CD4-positive, alpha-beta T cell (primary cell): ENCODE measurements at regions not wholly inside any gene's neighbourhood (a gene's known extent, or its start where the extent isn't known, plus 50 kb on each side); places are given as distances from the start of the nearest gene placed in this dataset.

Source experiments
- ATAC-seq: fragments of 200-7000 bp; cut with Tn5 transposase; one replicate; pipeline ENCODE4 v1.10.0; 2022; ENCODE audit warnings: mild to moderate bottlenecking; ENCODE audit not compliant: poor library complexity
- CTCF ChIA-PET: fragments of 350-600 bp; sonication (Branson Sonifier 250); formaldehyde crosslinking; loops from one replicate; lab custom pipeline; 2021; ENCODE audit warnings: antibody characterized with exemption, inconsistent platforms; lab: Charles Lee
- POLR2A ChIA-PET: fragments of 350-600 bp; sonication (Branson Sonifier 250); formaldehyde crosslinking; loops from one replicate; lab custom pipeline; 2021; ENCODE audit warnings: antibody characterized with exemption, inconsistent platforms; lab: Charles Lee
- DNase-seq, 14 experiments: peaks; one replicate each; pipeline ENCODE4 v3.0.0-alpha.2; 2013 to 2020; ENCODE audit warnings: mixed read lengths in 2 of 14
- H3K27ac ChIP-seq, 2 donors: one replicate each; pipeline versions ENCODE4 v1.5.1 to v1.7.0; 2013; ENCODE audit warnings: low read length in 2 of 2, low read depth in 1 of 2, mild to moderate bottlenecking in 1 of 2
- H3K27me3 ChIP-seq, 2 experiments: 1 replicate in 1 of 2; 2 replicates in 1 of 2; pipeline versions ENCODE4 v1.6.1 to v1.7.0; 2013; ENCODE audit warnings: low read length in 2 of 2, control low read depth in 1 of 2, mild to moderate bottlenecking in 1 of 2, moderate library complexity in 1 of 2; ENCODE audit not compliant: insufficient read depth in 2 of 2, control insufficient read depth in 1 of 2
- H3K36me3 ChIP-seq: one replicate; pipeline ENCODE4 v1.6.1; 2013; ENCODE audit warnings: low read length, control low read depth; ENCODE audit not compliant: insufficient read depth
- H3K4me1 ChIP-seq: one replicate; pipeline ENCODE4 v1.6.1; 2013; ENCODE audit warnings: low read length, control low read depth; ENCODE audit not compliant: insufficient read depth
- H3K4me3 ChIP-seq: one replicate; pipeline ENCODE4 v1.5.1; 2013; ENCODE audit warnings: mild to moderate bottlenecking, low read length, moderate library complexity
- H3K9me3 ChIP-seq, 2 experiments: 1 replicate in 1 of 2; 2 replicates in 1 of 2; pipeline versions ENCODE4 v1.6.1 to v1.7.0; 2013; ENCODE audit warnings: low read length in 2 of 2, mild to moderate bottlenecking in 2 of 2, control low read depth in 1 of 2, moderate library complexity in 1 of 2; ENCODE audit not compliant: control insufficient read depth in 1 of 2, insufficient read depth in 1 of 2
- H3K27ac Mint-ChIP-seq: one replicate; pipeline ENCODE4 v1.8.0; 2020; ENCODE audit warnings: mixed read lengths
- H3K27me3 Mint-ChIP-seq: one replicate; pipeline ENCODE4 v1.8.0; 2021; ENCODE audit warnings: mixed read lengths
- H3K36me3 Mint-ChIP-seq: one replicate; pipeline ENCODE4 v1.8.0; 2021; ENCODE audit warnings: low read depth, mixed read lengths
- H3K4me1 Mint-ChIP-seq: one replicate; pipeline ENCODE4 v1.8.0; 2021; ENCODE audit warnings: low read depth, mixed read lengths
- H3K4me3 Mint-ChIP-seq: one replicate; pipeline ENCODE4 v1.8.0; 2020; ENCODE audit warnings: mild to moderate bottlenecking, mixed read lengths
- H3K9me3 Mint-ChIP-seq: one replicate; pipeline ENCODE4 v1.8.0; 2020; ENCODE audit warnings: mixed read lengths
- CTCF ChIP-seq: fragments of 200-600 bp; IDR thresholded peaks from one replicate; pipeline ENCODE4 v1.8.0; 2022; ENCODE audit warnings: antibody characterized with exemption, mild to moderate bottlenecking
- intact Hi-C, 2 experiments: fragments of 100-400 bp; cut with DNase I in 1 of 2; cut with micrococcal nuclease in 1 of 2; formaldehyde crosslinking; loops; one replicate each; pipeline versions ENCODE4 v1.15.1 to v1.9.0; 2023 to 2025; cut with DNase I, micrococcal nuclease

GRCh38 chr3:72361990-72362389, 486.3 kb downstream of the SHQ1 start:
- Mint-ChIP-seq H3K27me3 (no peaks in the 10 kb centered on the region), H3K36me3 (no peaks in the 10 kb centered on the region), H3K4me3 (no peak overlapping the region), H3K4me1 (no peaks in the 10 kb centered on the region), H3K27ac (no peak overlapping the region), H3K9me3 (peaks cover 3% of the 10 kb centered on the region)
- intact Hi-C loops = no loop called here
- ChIA-PET POLR2A (no interaction called here), CTCF (no interaction called here)
- TF ChIP-seq CTCF = no peak
- no peak for ATAC-seq
- Histone ChIP-seq H3K9me3 (no peaks in the 10 kb centered on the region), H3K4me1 (no peaks in the 10 kb centered on the region), H3K4me3 (no peak overlapping the region), H3K36me3 (no peaks in the 10 kb centered on the region), H3K27ac (no peak overlapping the region), H3K27me3 (no peaks in the 10 kb centered on the region)
- DNase-seq = no peak

- Mint-ChIP-seq H3K27ac (no peak overlapping the region), H3K27me3 (no peaks in the 10 kb centered on the region), H3K9me3 (peaks cover 3% of the 10 kb centered on the region), H3K36me3 (no peaks in the 10 kb centered on the region), H3K4me1 (no peaks in the 10 kb centered on the region), H3K4me3 (no peak overlapping the region)
- no peak overlapping the region for H3K4me3 ChIP-seq
- H3K36me3 ChIP-seq = no peaks in the 10 kb centered on the region
- DNase-seq (no peak), ATAC-seq (no peak)
- no peaks in the 10 kb centered on the region for H3K27me3 ChIP-seq
- no peaks in the 10 kb centered on the region for H3K9me3 ChIP-seq
- H3K27ac ChIP-seq = no peak overlapping the region
- no peak for TF ChIP-seq CTCF
- intact Hi-C loops = no loop called here
- ChIA-PET CTCF (no interaction called here), POLR2A (no interaction called here)
- no peaks in the 10 kb centered on the region for H3K4me1 ChIP-seq
Observed at GRCh38 chr3:72359743-72360142, 488.5 kb downstream of the SHQ1 start.

- ATAC-seq = no peak
- intact Hi-C loops = no loop called here
- no peaks in the 10 kb centered on the region for H3K4me1 ChIP-seq
- Mint-ChIP-seq H3K9me3 (peaks cover 3% of the 10 kb centered on the region), H3K36me3 (no peaks in the 10 kb centered on the region), H3K27me3 (no peaks in the 10 kb centered on the region), H3K4me1 (no peaks in the 10 kb centered on the region), H3K27ac (no peak overlapping the region), H3K4me3 (no peak overlapping the region)
- H3K27ac ChIP-seq = no peak overlapping the region
- H3K27me3 ChIP-seq = no peaks in the 10 kb centered on the region
- TF ChIP-seq CTCF = no peak
- CTCF ChIA-PET = no interaction called here
- H3K36me3 ChIP-seq = no peaks in the 10 kb centered on the region
- no peak overlapping the region for H3K4me3 ChIP-seq
- no peak for DNase-seq
- POLR2A ChIA-PET = no interaction called here
- H3K9me3 ChIP-seq = no peaks in the 10 kb centered on the region
Observed at GRCh38 chr3:72355168-72355567, 493.1 kb downstream of the SHQ1 start.
